CD4-positive, alpha-beta T cell treated with Interleukin-10 for 1 hour (primary cell): ENCODE measurements at regions not wholly inside any gene's neighbourhood (a gene's known extent, or its start where the extent isn't known, plus 50 kb on each side); places are given as distances from the start of the nearest gene placed in this dataset.

Experiments
- DNase-seq: peaks from one replicate; pipeline ENCODE4 v3.0.0-alpha.2; 2020

- DNase-seq, result no peak
Measured at GRCh38 chr2:221142341-221142740, 429.8 kb downstream of the EPHA4 start.

DNA sequence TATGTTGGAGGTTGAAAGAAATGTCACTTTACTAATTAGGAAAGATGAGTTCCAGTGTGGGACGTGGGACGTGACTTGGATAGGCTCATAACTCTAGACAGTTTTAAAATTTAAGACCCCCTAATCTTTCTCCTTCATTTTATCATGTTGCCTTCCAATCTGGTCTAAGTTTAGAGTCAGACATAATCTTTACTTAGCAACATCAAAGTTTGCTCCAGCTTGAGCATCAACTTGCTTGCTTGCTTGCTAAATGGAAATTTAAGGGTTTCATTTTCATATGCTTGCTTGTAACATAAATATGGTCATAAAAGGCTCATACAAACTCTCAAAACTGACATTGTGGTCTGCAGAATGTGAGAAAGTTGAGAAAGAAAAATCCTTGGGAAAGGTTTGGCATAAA lies 428.9 kb downstream of the EPHA4 start:
- no peak for DNase-seq

DNA sequence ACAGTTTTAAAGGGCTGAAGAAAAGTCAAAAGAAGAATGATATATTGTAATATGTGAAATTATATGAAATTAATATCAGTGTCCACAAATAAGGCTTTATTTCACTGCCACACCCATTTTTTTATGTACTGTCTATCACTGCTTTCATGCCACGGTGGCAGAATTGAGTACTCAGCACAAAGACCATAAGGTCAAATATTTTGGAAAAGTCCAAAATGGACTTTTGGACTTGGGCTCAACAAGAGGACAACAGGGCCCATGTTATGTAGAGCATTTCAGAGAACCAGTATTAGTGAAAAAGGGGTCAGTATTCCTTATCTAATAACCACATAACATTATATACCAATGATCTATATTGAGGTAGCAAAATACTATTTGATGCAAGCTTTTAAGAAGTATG lies 427.2 kb downstream of the EPHA4 start:
- no peak for DNase-seq

DNA sequence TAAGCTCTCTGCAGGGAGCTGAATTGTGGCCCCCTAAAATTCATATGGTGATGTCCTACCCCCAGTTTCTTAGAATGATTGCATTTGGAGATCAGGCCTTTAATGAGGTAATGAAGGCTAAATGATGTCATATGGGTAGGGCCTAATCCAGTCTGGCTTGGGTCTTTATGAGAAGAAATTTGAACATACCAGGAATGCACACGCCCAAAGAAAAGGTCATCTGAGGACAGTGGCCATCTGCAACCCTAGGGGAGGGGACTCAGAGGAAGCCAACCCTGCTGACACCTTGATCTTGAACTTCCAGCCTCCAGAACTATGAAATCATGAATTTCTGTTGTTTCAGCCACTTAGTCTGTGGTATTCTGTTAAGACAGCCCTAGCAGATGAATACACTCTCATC lies 426.7 kb downstream of the EPHA4 start:
- no peak for DNase-seq

DNA sequence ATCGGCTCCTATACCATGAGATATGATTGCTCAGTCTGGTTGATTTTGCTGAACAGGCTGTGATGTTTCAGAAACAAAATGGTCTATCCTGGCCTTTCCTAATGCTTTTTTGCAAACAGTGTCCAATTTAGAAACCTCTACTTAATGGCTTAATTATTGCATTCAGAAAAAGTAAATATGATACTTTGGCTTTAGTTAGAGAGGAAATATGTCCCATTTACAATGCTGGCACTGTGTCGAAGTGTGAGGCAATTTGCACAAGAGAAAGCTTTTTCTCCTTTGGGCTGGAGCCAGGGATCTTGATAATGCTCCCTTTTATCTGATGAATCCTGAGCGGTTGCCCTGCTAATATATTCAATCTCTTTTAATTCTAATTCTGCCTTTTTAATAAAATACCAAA lies 418.9 kb downstream of the EPHA4 start:
- no peak for DNase-seq

- no peak for DNase-seq
Measured at GRCh38 chr2:221154176-221154575, 417.9 kb downstream of the EPHA4 start.

DNA sequence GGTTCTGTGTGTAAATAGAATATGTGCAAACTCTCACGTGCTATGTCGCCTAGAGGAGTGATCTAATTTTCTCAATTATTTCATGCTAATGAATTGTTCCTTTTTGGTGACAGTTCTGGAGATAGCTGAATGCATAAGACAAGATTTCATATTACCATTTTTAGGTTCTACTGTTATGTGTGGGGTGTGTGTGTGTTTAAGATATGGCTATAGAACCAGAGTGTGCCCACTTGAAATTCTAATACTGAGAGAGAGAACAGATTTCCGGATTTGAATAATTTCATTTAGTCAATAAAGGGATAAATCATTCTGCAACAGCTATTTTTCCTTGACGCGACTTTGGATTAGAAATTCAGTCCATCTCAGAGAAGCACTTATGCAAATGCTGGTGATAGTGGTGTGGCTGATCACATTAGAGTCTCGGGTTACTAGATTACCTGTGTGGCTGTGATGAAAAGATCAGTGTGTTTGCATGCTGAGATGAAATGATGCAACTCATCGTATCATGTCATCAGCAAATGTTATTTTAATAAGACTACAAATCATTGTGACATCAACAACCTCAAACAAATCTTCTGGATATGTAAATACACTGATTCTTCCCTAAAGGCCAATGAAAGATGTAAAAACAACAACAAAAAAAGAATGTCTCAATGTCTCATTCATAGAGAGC lies 415.9 kb downstream of the EPHA4 start:
- no peak for DNase-seq

GRCh38 chr2:221161186-221161585 lies 410.9 kb downstream of the EPHA4 start:
- no peak for DNase-seq

- no peak for DNase-seq
Measured at GRCh38 chr2:221166292-221166691, 405.8 kb downstream of the EPHA4 start.

DNA sequence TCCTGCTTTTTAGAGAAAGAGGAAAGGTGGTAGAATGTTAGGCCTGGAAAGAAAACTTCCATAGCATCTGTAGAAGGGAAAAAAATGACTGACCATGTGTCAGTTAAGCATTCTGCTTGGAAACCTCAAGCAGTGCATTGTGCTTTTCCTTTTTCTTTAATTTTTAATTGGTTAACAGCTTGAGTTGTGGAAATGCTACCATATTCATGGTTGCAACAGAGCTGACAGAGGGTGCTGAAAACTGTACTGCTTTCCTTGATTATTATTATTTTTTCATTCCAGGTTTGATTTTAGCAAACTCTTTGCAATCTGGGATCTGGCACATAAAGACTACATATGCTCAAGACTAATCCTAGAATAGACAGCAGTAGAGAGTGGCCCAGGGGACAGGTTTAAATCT lies 404.5 kb downstream of the EPHA4 start:
- DNase-seq, result no peak

- no peak for DNase-seq
Measured at GRCh38 chr2:221169724-221170123, 402.4 kb downstream of the EPHA4 start.

DNA sequence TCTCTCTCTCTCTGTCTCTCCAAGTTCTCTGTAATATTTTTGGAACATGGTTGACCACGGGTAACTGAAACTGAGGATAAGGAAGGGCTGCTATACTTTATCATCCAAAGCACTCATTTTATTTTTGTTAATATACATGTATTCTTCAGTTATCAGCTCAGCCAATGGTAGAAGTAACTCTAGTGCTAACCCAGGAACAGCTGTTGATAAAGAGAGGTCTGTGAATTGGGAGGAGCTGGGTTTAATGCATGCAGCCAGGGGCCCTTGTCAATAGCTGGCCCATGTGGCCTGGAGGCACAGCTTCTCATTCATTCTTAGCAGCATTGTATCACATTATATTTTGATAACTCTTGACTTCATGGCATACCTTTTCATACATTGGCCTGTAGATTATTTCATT lies 401.6 kb downstream of the EPHA4 start:
- DNase-seq, result no peak

DNA sequence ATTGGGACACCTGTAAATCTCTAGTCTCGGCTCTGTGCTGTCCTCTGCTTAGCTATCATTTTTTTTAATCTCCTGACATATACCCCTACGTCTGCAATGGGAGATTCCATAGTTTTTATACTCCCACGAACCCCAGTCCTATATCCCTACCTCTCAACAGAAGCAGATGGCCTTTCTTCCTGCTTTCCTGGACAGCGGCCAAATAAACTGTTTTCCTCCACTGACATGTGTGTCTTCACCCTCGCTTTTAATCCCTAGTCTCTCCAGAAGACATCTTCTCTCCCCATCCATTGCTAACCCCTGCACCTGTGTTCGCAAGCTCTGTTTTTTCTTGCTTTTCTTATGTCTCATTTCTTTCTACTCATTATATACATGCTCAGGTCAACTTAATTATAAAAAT lies 395.4 kb downstream of the EPHA4 start:
- DNase-seq, result no peak

DNA sequence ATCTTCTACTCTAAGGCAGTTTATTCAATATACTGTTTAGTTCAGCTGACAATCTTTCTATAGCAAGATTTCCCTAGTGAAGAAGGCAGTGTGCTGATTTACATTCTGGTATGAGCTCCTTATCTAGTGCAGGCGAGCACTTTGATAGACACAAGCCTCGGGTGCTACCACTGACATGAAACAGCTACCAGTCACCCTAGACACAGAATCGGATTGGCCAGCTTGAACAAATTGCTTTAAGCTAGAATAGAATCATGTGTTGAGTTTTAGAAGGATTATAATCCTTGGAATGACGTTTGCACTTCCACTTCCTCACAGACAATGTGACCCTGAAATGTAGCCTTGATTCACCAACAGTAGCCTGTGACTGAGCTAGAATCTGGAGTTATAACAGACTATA lies 394.0 kb downstream of the EPHA4 start:
- DNase-seq, result no peak

DNA sequence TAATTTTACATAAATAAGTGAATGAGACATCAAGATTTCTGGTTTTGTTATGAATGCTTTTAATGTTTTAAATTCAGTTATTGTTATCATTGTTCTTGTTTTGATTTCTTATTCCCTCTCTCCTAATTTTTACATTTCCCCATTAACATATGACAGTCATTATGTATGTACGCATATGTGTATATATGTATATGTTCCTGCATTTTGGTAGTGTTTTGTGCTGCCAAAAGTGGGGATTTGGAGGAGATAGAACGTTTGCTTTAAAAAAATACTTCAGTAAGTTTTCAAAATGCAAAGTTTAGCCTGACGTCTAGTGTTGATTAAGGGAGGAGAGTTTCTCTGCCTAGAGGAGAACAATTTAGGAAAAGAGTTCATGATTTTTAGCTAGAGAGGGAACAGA lies 385.2 kb downstream of the EPHA4 start:
- no peak for DNase-seq

- DNase-seq, result no peak
Measured at GRCh38 chr2:221189431-221190067, 382.6 kb downstream of the EPHA4 start.

DNA sequence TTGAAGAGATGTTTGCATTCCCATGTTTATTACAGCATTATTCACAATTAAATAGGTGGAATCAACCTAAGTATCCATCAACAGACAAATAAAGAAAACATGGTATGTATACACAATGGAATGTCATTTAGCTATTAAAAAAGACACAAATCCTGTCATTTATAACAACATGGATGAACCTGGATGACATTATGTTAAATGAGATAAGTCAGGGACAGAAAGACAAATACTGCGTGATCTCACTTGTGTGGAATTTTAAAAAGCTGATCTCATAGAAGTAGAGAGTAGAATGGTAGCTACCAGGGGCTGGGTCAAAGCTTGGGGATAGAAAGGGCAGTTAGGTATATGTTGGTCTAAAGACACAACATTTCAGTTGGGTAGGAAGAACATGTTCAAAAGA lies 376.3 kb downstream of the EPHA4 start:
- DNase-seq, result no peak

GRCh38 chr2:221197225-221197856 lies 374.8 kb downstream of the EPHA4 start:
- DNase-seq, result no peak

- DNase-seq, result no peak
Measured at GRCh38 chr2:221198309-221198708, 373.8 kb downstream of the EPHA4 start.

- DNase-seq, result no peak
Measured at GRCh38 chr2:221200184-221200839, 371.8 kb downstream of the EPHA4 start.

- DNase-seq, result no peak
Measured at GRCh38 chr2:221202431-221202830, 369.7 kb downstream of the EPHA4 start.

DNA sequence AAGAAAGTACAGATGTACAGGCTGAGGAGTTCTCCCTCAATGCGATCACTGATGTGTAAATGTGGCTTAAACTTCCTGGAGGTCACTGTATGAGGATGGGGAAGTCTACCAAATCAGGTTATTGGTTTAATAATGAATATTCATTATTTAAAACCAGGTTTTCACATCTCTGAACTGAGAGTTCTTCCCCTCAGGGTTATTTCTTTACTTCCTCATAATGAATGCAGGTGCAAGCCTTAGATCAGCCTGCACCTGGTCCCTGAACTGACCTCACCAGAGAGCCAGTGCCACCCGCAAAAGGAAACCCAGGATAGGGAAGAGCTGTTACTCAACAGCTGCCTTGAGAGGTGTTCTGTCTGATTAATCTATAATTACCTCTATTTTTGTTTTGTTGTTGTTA lies 369.0 kb downstream of the EPHA4 start:
- no peak for DNase-seq

- DNase-seq, result no peak
Measured at GRCh38 chr2:221203856-221204255, 368.2 kb downstream of the EPHA4 start.

GRCh38 chr2:221204699-221205098 lies 367.4 kb downstream of the EPHA4 start:
- no peak for DNase-seq
